ENCODE measurements at regions not wholly inside any gene's neighbourhood (a gene's known extent, or its start where the extent isn't known, plus 50 kb on each side); places are given as distances from the start of the nearest gene placed in this dataset.
A peak's percentile ranks its signal among the peaks of the same experiment; 100 is the strongest.

- no peaks in the 10 kb centered on the region for H3K4me1 ChIP-seq
- H3K4me3 ChIP-seq = no peak overlapping the region
- no peak overlapping the region for H3K27ac ChIP-seq
- H3K9me3 ChIP-seq = no peaks in the 10 kb centered on the region
- TF ChIP-seq CTCF (IDR thresholded peaks at IDR 0.05) (no peak), EP300 (IDR thresholded peaks at IDR 0.05) (no peak), POLR2AphosphoS5 (IDR thresholded peaks at IDR 0.05) (no peak), POLR2A (IDR thresholded peaks at IDR 0.05) (no peak)
- no peaks in the 10 kb centered on the region for H3K27me3 ChIP-seq
- ATAC-seq (ENCODE audit: low FRiP score in 2 of 2) = peak in 1 of 2 donors; percentile 21
- H3K36me3 ChIP-seq = no peaks in the 10 kb centered on the region
- 90 to 95% methylated on average over 9 to 10 of the region's 10 CpGs for WGBS, 2 donors
- DNase-seq = peak in 1 of 2 donors; percentile 54
Measured at GRCh38 chr5:4191703-4192102, 596.1 kb downstream of the IRX1 start.

GRCh38 chr5:4192111-4192510 is 596.5 kb downstream of the IRX1 start:
- TF ChIP-seq POLR2AphosphoS5 (IDR thresholded peaks at IDR 0.05) = no peak
- no peak for TF ChIP-seq POLR2A (IDR thresholded peaks at IDR 0.05)
- no peak for TF ChIP-seq EP300 (IDR thresholded peaks at IDR 0.05)
- TF ChIP-seq CTCF (IDR thresholded peaks at IDR 0.05) = no peak
- DNase-seq = no peak
- Histone ChIP-seq H3K4me1 (no peaks in the 10 kb centered on the region), H3K4me3 (no peak overlapping the region), H3K27ac (no peak overlapping the region), H3K9me3 (no peaks in the 10 kb centered on the region), H3K27me3 (no peaks in the 10 kb centered on the region), H3K36me3 (no peaks in the 10 kb centered on the region)
- no peak for ATAC-seq (ENCODE audit: low FRiP score in 2 of 2)
- WGBS, 2 donors = 91 to 94% methylated on average over 10 of the region's 10 CpGs

- WGBS, 2 donors = 39 to 75% methylated on average over 8 of the region's 8 CpGs
- ATAC-seq (ENCODE audit: low FRiP score in 2 of 2) (peak in 1 of 2 donors; percentile 29), DNase-seq (no peak)
- Histone ChIP-seq H3K4me3 (no peak overlapping the region), H3K27me3 (no peaks in the 10 kb centered on the region), H3K4me1 (no peaks in the 10 kb centered on the region), H3K36me3 (no peaks in the 10 kb centered on the region), H3K27ac (no peak overlapping the region), H3K9me3 (no peaks in the 10 kb centered on the region)
- no peak for TF ChIP-seq POLR2A (IDR thresholded peaks at IDR 0.05)
- TF ChIP-seq CTCF (IDR thresholded peaks at IDR 0.05) = no peak
- no peak for TF ChIP-seq POLR2AphosphoS5 (IDR thresholded peaks at IDR 0.05)
- TF ChIP-seq EP300 (IDR thresholded peaks at IDR 0.05) = no peak
Measured at GRCh38 chr5:4196744-4197143, 601.1 kb downstream of the IRX1 start.

GRCh38 chr5:4197151-4197550 is 601.5 kb downstream of the IRX1 start:
- no peak overlapping the region for H3K4me3 ChIP-seq
- ATAC-seq (ENCODE audit: low FRiP score in 2 of 2) = no peak
- 43 to 44% methylated on average over 5 of the region's 5 CpGs for WGBS, 2 donors
- H3K4me1 ChIP-seq = no peaks in the 10 kb centered on the region
- no peaks in the 10 kb centered on the region for H3K36me3 ChIP-seq
- no peak for DNase-seq
- H3K27ac ChIP-seq = no peak overlapping the region
- TF ChIP-seq POLR2AphosphoS5 (IDR thresholded peaks at IDR 0.05) (no peak), POLR2A (IDR thresholded peaks at IDR 0.05) (no peak), CTCF (IDR thresholded peaks at IDR 0.05) (no peak), EP300 (IDR thresholded peaks at IDR 0.05) (no peak)
- no peaks in the 10 kb centered on the region for H3K9me3 ChIP-seq
- no peaks in the 10 kb centered on the region for H3K27me3 ChIP-seq

GRCh38 chr5:4198461-4198860 is 602.8 kb downstream of the IRX1 start:
- no peak overlapping the region for H3K27ac ChIP-seq
- WGBS, 2 donors = 41 to 58% methylated on average over 7 of the region's 7 CpGs
- no peaks in the 10 kb centered on the region for H3K4me1 ChIP-seq
- TF ChIP-seq EP300 (IDR thresholded peaks at IDR 0.05) (no peak), CTCF (IDR thresholded peaks at IDR 0.05) (no peak), POLR2A (IDR thresholded peaks at IDR 0.05) (no peak), POLR2AphosphoS5 (IDR thresholded peaks at IDR 0.05) (no peak)
- ATAC-seq (ENCODE audit: low FRiP score in 2 of 2) = no peak
- no peaks in the 10 kb centered on the region for H3K9me3 ChIP-seq
- no peaks in the 10 kb centered on the region for H3K27me3 ChIP-seq
- no peaks in the 10 kb centered on the region for H3K36me3 ChIP-seq
- no peak overlapping the region for H3K4me3 ChIP-seq
- DNase-seq = no peak
